NCI-H1436 (cell line): ENCODE measurements at regions not wholly inside any gene's neighbourhood (a gene's known extent, or its start where the extent isn't known, plus 50 kb on each side); places are given as distances from the start of the nearest gene placed in this dataset.

ENCODE experiments used
- DNase-seq: peaks from one replicate; lab custom pipeline; 2025; lab: John Stamatoyannopoulos, UW

DNA sequence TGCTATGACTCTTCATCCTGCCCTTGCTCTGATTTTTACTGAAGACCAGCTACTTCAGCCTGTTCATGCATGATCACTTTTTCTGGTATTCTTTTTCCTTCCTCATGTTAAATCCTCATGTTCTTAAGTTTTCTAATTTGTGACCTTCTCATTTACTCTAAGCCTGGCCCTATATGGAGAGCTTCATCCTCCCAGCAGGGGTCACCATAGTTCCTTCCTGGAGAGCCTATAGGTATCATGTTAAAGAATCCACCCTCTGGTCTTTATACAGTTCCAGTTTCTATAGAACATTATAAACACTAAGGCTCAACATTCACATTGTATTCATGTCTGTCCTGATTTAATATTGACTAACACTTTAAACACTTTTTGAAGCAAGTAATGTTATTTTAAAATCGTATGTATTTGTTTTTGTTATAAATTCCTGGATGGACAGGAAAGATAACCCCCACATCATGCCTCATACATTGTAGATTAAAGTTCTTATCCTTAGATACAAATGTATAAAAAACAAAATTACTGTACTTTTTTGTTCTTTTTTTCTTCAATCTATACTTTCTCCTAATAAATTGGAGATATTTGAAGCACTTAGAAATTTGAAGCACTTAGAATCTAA, 53.8 kb upstream of the OTUD4 start:
- peak; percentile 57 for DNase-seq

DNA sequence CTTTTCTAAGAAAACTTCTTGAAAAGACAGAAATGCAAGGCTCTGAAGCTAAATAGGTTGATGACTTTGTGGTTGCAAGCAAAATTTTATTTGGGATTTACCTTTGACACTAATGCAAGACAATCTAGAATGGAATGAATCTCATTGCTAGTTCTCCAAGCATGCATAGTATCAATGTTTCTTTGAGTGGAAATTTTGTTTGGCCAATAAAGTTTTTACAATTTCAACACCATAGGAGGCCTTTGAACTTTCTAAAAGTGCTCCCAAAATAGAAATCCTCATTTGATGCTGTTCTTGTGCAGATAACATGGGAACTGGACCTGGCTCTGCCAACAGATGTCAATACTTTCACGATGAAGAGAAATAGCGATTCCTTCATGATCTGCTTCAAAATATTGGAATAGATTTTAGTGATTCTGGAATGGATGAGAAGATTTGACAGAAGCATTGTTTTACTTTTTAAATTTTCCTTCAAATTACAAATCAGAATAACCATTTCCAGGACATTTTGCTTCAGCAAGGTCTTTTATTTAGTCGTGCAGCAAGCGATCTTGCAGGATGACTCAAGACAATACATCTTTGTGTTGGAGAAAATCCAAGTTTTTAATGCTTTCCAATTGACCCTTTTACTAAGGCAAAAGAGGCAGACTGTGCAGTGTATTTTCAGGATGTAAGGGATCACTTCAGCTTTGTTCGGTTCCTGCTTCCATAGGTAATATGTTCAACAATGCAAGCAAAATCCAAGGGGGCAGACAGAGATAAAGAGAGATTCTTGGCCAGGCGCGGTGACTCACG, 51.7 kb upstream of the OTUD4 start:
- DNase-seq: no peak

DNA sequence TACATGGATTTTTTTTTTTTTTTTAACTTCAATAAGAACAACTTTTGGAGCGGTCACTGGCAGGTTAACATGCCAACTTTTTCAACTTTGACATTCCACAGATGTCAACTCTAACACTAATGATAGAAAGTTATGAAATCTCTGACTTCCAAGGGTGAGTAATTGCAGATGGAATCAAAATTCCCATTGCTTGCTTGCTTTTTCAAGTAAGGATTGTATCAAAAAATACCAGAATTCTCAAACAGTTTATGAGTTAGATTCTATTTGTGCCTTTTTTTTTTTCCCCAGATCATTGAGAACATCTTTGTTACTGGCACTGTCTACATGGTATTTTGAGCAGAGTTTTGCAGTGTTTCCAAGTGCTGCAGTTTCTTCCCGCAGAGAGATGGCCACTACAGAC, 50.3 kb upstream of the OTUD4 start:
- no peak for DNase-seq
